HG02678 (cell line): ENCODE measurements at regions not wholly inside any gene's neighbourhood (a gene's known extent, or its start where the extent isn't known, plus 50 kb on each side); places are given as distances from the start of the nearest gene placed in this dataset.

ENCODE experiments used
- ATAC-seq: cut with Tn5 transposase; IDR thresholded peaks from one replicate; pipeline ENCODE4 v1.9.1; 2021; ENCODE audit warnings: mild to moderate bottlenecking, moderate library complexity; ENCODE audit not compliant: unreplicated experiment

- ATAC-seq: no peak
These were observed 51.0 kb upstream of the RARB start for GRCh38 chr3:25377042-25377441.
